Stimulated activated CD8-positive, alpha-beta memory T cell treated with anti-CD3 and anti-CD28 coated beads, Interleukin-15, amount 100 ng/mL, for 4 hours (primary cell): ENCODE measurements at regions not wholly inside any gene's neighbourhood (a gene's known extent, or its start where the extent isn't known, plus 50 kb on each side); places are given as distances from the start of the nearest gene placed in this dataset.

Experiments
- DNase-seq, 2 donors: peaks; one replicate each; pipeline ENCODE4 v3.0.0-alpha.2; 2020; ENCODE audit warnings: low read depth in 2 of 2

GRCh38 chr17:79341816-79342215 lies 267.2 kb downstream of the ENGASE start:
- no peak for DNase-seq

- DNase-seq = no peak
These were observed 266.7 kb downstream of the ENGASE start for GRCh38 chr17:79341222-79341780.

- no peak for DNase-seq
These were observed 266.0 kb downstream of the ENGASE start for GRCh38 chr17:79340333-79341221.

DNA sequence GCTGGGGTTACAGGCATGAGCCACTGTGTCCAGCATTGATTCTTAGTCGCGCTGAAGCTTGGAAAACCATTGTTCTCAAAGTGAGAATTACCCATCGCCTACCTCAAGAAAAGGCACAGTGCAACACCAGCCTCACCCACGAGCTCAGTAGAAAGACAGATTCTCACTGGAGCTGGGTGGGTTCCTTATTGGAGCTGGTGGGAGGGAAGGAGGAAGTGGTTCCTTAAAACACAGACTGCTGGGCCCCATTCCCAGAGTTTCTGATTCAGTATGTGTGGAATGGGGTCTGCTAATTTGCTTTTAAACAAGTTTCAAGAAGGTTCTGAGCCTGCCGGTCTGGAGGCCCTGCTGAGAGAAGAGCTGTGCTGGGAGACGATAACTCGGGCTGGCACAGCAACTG lies 264.7 kb downstream of the ENGASE start:
- DNase-seq = no peak

GRCh38 chr17:79338604-79339003 lies 264.0 kb downstream of the ENGASE start:
- no peak for DNase-seq

GRCh38 chr17:79338152-79338551 lies 263.5 kb downstream of the ENGASE start:
- no peak for DNase-seq

GRCh38 chr17:79337053-79337452 lies 262.4 kb downstream of the ENGASE start:
- DNase-seq = no peak

GRCh38 chr17:79335456-79335855 lies 260.8 kb downstream of the ENGASE start:
- DNase-seq = no peak

DNA sequence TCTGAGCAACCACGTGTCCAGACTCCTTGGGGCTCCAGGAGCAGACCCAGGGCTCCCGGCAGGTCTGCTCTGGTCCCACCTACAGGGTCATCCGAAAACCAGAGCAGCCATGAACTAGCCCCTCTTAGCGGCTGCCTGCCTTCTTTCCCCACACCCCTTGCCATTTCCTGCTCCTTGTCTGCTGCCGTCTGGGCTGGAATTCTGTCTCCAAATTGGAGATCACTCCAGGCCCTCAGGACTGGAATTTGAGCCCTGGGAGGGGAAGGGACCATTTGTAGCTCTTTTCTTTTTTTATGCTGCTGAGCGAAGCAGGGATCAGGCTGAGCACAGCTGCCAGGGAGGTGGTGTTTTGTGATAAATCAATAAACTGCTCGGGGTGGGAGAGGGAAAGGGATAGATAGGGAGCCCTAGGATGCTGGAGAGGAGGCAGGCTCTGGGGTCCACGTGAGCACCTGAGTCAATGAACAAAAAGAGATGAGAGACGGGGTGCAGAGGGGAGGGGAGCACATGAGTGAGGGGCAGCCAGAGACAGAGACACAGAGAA lies 257.5 kb downstream of the ENGASE start:
- DNase-seq = no peak

- DNase-seq = no peak
These were observed 256.9 kb downstream of the ENGASE start for GRCh38 chr17:79331492-79331891.

GRCh38 chr17:79330696-79331095 lies 256.1 kb downstream of the ENGASE start:
- DNase-seq = no peak

DNA sequence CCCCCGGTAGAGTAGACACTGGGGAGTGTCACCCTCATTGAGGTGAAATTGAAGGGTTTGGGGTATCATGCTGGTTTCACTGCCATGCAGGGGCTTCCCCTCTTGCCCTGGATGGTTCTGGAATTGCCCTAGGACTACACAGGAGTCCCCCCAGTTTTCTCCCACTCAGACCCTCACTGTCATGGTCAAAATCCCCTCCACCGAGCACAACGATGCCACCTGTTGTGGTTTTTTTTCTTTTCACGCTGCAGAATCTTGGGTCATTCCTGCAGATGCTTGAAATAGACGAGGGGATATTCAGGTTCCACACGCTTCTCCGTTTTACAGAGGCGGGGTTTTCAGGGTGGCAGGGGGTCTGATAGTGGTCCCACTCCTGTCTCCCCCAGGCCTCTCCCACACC lies 255.6 kb downstream of the ENGASE start:
- DNase-seq = no peak

DNA sequence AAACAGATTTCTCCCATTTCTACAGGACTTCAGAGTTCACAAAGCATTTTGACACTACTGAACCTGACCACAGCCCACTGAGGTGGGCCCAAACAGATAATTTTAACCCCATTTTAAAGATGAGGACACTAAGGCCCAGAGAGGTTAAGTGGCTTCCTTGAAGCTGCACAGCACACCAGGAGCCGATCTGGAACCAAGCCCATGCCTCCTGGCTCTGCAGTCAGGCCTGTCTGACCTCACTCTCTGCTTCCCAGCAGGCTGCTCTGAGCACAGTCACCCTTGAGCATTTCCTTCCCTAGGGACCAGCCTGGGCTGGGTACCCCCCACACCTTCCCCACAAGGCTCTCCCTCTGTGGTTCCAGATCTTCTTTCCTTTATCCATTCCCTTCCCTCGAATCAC lies 252.2 kb downstream of the ENGASE start:
- DNase-seq = no peak

- no peak for DNase-seq
These were observed 251.2 kb downstream of the ENGASE start for GRCh38 chr17:79325709-79326430.

- DNase-seq = no peak
These were observed 249.6 kb downstream of the ENGASE start for GRCh38 chr17:79324194-79324593.

GRCh38 chr17:79323566-79323965 lies 248.9 kb downstream of the ENGASE start:
- no peak for DNase-seq

DNA sequence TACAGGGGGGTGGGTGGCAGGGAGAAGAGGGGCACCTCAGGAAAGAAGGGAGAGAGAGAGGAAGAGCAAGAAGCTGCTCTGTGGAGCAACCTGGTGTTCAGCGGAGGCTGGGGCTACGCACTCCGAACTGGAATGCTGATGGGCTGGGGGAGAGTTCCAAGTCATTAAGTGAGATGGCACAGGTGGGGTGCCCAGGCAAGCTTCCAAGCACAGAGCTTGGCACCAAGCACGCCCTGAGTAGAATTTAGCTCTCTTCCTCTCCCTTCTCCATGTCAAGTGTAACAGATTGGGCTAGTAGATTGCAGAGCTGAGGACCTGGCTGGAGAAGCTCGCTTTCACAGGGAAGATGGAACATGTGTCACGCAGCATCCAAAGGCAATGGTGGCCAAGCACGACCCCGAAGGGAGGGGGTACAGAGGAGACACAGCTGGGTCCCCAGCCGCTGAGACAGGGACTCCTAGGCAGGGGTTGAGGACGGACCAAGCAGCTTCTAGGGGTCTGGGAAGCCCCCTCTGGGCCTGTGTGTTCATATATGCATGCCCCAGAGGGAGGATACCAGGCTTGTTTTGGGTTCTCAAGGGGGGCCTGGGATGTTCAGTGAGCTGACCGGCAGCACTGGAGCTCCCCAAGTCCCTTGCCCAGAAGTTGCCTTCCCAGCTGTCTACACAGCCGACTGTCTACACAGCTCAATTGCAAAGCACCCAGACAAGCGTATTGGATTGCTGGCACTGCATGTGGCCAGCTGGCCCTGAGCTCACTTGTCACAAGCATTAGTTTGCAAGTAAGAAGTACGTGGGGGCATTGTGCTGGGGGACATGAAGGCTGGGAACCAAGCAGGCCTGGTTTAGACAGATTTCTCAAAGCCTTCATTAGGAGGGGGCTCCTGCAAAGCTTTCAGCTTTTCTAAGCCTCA lies 247.8 kb downstream of the ENGASE start:
- no peak for DNase-seq

DNA sequence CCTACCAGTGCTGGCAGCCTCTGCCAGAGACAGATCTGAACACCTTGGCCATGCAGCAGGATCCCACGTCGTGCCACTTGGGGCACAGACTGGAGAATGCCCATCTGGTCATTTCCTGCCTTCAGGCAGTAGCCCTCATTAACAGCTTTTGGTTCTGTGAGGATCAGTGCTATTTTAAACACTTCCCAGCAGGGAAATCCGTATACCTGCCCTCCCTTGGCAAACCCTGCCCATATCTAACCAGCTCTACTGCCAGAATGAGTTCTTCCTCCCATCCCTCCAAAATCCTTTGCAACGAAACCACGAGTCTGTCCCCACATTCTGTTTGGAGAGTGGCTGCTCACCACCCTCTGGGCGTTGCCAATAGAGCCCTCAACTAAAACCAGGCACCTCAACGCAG lies 245.7 kb downstream of the ENGASE start:
- no peak for DNase-seq

DNA sequence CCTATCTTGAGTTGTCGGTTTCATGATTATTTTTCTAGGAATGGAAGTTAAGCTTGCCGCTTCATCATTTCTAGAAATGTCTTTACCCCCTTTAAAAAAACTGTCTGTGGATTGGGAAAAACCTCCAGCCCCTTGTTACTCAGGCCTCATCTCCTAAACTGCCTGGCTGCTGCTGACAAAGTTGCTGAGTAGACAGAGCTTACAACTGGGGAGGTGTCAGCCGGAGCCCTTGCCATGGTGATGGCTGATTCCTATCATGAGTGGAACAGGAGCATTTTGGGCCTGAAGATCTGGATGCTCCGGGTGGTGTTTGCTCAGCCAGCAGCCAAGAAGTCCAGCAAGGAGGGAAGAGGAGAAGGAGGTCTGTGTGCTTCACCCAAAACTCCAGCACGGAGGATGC lies 243.3 kb downstream of the ENGASE start:
- DNase-seq = no peak

- DNase-seq = no peak
These were observed 242.2 kb downstream of the ENGASE start for GRCh38 chr17:79316805-79317204.

- DNase-seq = no peak
These were observed 240.9 kb downstream of the ENGASE start for GRCh38 chr17:79315358-79316105.
